ENCODE measurements at regions not wholly inside any gene's neighbourhood (a gene's known extent, or its start where the extent isn't known, plus 50 kb on each side); places are given as distances from the start of the nearest gene placed in this dataset.

DNA sequence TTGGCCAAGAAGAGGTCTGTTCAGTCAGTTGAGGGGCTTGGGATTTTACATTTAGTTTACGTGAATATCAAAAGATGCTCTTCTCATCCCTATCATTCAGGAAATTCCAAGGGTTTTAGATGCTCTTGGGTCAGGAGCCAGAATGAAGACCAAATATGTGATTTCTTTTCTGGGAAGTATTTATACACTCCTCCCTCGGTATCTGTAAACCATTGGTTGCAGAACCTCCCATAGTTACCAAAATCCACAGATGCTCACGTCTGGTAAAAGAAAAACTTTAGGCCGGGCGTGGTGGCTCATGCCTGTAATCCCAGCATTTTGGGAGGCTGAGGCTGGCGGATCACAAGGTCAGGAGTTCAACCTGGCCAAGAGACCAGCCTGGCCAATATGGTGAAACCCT lies 75.9 kb downstream of the TNFAIP2 start:
- TF ChIP-seq, protein P1, sequence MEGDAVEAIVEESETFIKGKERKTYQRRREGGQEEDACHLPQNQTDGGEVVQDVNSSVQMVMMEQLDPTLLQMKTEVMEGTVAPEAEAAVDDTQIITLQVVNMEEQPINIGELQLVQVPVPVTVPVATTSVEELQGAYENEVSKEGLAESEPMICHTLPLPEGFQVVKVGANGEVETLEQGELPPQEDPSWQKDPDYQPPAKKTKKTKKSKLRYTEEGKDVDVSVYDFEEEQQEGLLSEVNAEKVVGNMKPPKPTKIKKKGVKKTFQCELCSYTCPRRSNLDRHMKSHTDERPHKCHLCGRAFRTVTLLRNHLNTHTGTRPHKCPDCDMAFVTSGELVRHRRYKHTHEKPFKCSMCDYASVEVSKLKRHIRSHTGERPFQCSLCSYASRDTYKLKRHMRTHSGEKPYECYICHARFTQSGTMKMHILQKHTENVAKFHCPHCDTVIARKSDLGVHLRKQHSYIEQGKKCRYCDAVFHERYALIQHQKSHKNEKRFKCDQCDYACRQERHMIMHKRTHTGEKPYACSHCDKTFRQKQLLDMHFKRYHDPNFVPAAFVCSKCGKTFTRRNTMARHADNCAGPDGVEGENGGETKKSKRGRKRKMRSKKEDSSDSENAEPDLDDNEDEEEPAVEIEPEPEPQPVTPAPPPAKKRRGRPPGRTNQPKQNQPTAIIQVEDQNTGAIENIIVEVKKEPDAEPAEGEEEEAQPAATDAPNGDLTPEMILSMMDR (conservative IDR thresholded peaks at IDR 0.05; ENCODE audit: low read depth, low read length), result no peak
- no peak for DNase-seq (ENCODE audit: low read depth)
- H3K4me3 ChIP-seq (ENCODE audit: low read depth, low read length), result no peak overlapping the region

DNA sequence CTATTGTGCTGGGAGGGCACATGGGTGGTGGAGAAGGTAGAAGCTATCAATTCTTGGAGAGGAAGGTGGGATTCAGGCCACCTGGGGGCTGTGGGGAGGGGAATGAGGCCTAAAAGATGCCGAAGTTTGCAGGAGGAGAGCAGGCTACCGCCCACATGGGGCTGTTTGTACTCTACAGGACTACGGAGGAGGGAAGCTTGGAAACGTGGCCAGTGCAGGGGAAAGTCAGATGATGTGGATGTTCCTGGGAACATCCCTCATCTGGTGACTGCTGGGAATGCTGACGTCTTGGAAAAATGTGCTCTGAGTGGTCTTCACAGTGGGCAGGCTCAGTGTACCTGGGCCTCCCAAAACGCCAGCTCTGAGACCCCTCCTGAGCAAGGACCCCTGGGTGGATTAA lies 78.5 kb downstream of the TNFAIP2 start:
- DNase-seq (ENCODE audit: low read depth), result no peak
- TF ChIP-seq, protein P1 (conservative IDR thresholded peaks at IDR 0.05; ENCODE audit: low read depth, low read length), result no peak

DNA sequence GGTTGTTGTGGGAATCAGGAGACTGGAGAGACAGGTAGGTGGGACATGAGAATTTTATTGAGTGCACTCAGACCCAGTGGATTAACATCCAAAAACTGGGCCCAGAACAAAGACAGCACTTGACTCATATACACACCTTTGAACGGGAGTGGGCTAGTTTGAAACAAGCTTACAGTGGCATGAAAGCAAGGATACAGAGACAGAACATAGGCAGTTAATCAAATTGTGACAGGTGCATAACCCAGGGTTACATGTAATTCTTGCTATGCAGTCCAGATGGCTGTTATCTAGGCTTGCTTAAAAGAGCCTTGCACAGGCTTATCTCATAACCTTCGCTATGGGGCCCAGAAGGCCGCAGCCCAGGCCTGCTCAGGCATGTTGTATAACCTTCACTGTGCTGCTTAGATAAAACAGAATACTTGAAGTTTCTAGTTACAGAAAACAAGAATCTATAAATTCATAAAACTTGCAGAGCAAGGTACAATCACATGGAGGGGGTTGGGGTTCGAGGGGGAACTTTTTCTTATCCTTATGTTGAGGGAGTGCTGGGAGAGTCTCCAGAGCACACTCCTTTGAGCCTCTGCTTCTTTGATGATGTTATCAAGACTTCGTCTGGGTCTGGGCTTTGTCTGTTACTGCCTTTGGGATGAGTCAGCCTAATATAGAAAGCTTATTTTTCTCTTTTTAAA lies 81.7 kb downstream of the TNFAIP2 start:
- no peak for DNase-seq (ENCODE audit: low read depth)
- TF ChIP-seq, protein P1 (conservative IDR thresholded peaks at IDR 0.05; ENCODE audit: low read depth, low read length), result no peak
- H3K4me3 ChIP-seq (ENCODE audit: low read depth, low read length), result no peak overlapping the region

More for the DNA sequence above, 78.5 kb downstream of the TNFAIP2 start:
- no peak overlapping the region for H3K4me3 ChIP-seq (ENCODE audit: low read depth, low read length)

DNA sequence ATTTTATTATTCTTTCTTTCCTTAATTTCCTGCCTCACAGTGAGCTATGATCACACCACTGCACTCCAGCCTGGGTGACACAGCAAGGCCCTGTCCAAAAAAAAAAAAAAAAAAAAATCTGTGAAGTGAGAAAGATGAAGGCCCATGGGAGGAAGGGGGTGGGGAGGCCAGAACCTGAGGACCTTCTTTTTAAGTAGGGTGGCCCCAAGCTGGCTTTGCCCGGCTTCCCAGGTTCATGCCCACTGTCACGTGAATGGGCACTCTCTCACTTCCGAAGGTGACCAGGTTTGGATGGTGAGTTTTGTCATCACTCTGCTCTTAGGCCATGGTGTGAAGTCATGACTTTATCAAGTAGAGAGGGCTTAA lies 82.3 kb downstream of the TNFAIP2 start:
- no peak for DNase-seq (ENCODE audit: low read depth)
- peak overlapping the region; percentile 72 for H3K4me3 ChIP-seq (ENCODE audit: low read depth, low read length)
- TF ChIP-seq, protein P1 (conservative IDR thresholded peaks at IDR 0.05; ENCODE audit: low read depth, low read length), result no peak

DNA sequence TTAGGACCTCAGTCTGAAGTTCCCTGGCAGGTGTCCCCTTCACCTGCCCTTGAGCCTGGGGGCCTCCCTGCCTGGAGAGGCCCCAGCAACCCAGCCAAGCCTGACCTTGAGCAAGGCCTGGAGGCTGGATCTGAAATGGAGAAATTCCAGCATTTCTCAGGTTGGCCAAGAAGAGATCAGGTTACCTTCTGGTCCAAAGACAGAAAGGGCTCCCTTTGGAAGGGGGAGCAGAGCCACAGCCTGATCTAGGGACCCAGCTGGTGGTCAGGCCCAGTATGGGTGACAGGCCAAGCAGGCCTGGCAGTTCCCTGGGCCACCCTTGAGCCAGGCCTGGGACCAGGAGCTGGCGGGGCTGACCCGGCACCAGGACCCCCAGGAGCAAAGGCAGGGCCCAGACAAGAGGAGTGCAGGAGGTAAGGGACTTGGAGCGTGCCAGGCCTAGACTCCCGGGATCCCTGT lies 82.8 kb downstream of the TNFAIP2 start:
- DNase-seq (ENCODE audit: low read depth), result no peak

DNA sequence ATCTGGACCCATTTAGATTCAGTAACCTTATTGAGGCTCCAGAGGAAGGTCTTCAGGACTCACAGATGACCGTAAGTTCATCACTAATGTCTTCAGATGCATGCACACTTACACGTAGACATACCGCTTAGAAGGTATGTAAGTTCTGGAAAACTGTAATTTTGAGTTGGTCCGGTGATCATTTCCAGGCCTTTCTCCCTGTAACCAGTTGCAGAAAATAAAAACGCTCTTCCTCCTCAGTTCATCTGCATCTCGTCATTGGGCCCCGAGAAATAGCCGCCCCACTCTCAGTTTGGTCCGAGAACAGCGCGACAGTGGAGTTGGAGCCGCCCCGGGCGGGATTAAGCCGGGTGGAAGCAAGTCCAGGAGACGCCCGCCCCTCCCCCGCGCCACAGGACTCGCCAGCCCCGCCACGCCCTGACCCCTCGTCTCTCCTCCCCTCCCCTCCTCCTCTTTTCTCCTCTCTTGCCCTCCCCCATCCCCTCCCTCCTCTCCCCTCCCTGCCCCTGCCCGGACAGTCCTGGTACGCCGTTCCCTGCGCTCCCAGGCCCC lies 83.7 kb downstream of the TNFAIP2 start:
- TF ChIP-seq, protein P1 (conservative IDR thresholded peaks at IDR 0.05; ENCODE audit: low read depth, low read length), result no peak
- no peak for DNase-seq (ENCODE audit: low read depth)
- peak overlapping the region; percentile 72 for H3K4me3 ChIP-seq (ENCODE audit: low read depth, low read length)

More for the DNA sequence above, 82.8 kb downstream of the TNFAIP2 start:
- TF ChIP-seq, protein P1 (conservative IDR thresholded peaks at IDR 0.05; ENCODE audit: low read depth, low read length), result no peak
- H3K4me3 ChIP-seq (ENCODE audit: low read depth, low read length), result peak overlapping the region; percentile 72
